ENCODE measurements at regions not wholly inside any gene's neighbourhood (a gene's known extent, or its start where the extent isn't known, plus 50 kb on each side); places are given as distances from the start of the nearest gene placed in this dataset.

DNA sequence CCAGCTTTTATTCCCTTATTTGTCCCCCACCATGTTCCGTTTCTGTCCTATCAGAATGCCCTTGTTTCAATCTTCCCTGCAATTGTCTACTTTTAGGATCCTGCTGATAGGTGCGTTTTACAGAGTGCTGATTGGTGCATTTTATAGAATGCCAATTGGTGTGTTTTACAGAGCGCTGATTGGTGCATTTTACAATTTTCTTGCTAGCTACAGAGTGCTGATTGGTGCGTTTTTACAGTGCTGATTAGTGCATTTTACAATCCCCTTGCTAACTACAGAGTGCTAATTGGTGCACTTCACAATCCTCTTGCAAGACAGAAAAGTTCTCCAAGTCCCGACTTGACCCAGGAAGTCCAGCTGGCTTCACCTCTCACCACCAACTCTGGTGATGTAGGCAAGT, 161.6 kb upstream of the CDYL start:
- Histone ChIP-seq H2BK12ac (ENCODE audit: low read length in 2 of 2) (no peak overlapping the region), H3K4ac (ENCODE audit: low read depth in 1 of 2, low read length in 2 of 2) (no peak overlapping the region), H3K4me1 (ENCODE audit: control insufficient read depth, insufficient read depth, low read depth, low read length) (peaks cover 5% of the 10 kb centered on the region), H3K27me3 (ENCODE audit: control insufficient read depth in 1 of 2, insufficient read depth in 1 of 2, low read length in 2 of 2) (peaks cover 0 to 9% of the 10 kb centered on the region in 2 experiments), H2BK5ac (ENCODE audit: low read depth, low read length, poor library complexity, severe bottlenecking) (no peak overlapping the region), H2BK15ac (ENCODE audit: low read depth, poor library complexity, severe bottlenecking) (no peak overlapping the region), H3K27ac (ENCODE audit: low read length, poor library complexity, severe bottlenecking) (no peak overlapping the region), H3K4me2 (ENCODE audit: low read length, poor library complexity, severe bottlenecking) (no peak overlapping the region), H3K9ac (ENCODE audit: low read length) (no peak overlapping the region), H3K79me1 (replicated peaks; ENCODE audit: low read length, poor library complexity, severe bottlenecking) (no peaks in the 10 kb centered on the region), H2AFZ (ENCODE audit: low read depth, low read length) (no peak overlapping the region), H3K9me3 (ENCODE audit: control insufficient read depth, low read length) (no peaks in the 10 kb centered on the region), H4K8ac (ENCODE audit: low read length) (no peak overlapping the region), H3K18ac (ENCODE audit: low read depth in 1 of 2, low read length in 2 of 2) (no peak overlapping the region), H2AK5ac (ENCODE audit: low read length, severe bottlenecking) (no peak overlapping the region), H3K23ac (ENCODE audit: low read length in 2 of 2) (no peak overlapping the region), H2BK120ac (ENCODE audit: low read depth, low read length) (no peak overlapping the region), H4K91ac (ENCODE audit: low read length) (no peak overlapping the region), H3K4me3 (ENCODE audit: insufficient read depth in 1 of 2, low read depth in 1 of 2, low read length in 2 of 2) (no peak overlapping the region), H3K36me3 (ENCODE audit: control insufficient read depth in 1 of 2, insufficient read depth in 2 of 2, low read depth in 1 of 2, low read length in 2 of 2) (no peaks in the 10 kb centered on the region), H3K14ac (ENCODE audit: low read length in 2 of 2) (peak overlapping the region in 1 of 2 experiments; percentile 41)
- no peak for DNase-seq
- 100% methylated on average over 4 of the region's 5 CpGs for WGBS

DNA sequence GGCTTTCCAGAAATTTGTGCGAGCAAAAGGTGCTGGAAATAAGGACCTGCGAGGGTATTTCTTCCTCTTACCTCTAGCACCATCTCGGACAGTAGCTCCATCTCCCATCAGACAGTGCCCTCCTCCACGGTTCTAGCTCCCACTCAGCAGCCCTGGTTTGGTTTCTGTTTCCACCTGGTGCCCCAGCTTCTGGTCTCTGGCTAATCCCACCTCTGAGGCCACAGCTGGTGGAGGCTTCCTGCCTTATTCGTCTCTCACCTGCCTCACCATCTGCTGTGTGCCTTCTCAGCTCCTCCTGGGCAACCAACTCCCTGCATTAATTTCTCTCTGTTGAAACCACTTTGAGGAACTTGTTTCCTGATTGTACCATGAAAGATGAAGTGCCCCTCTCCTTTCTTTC, 162.4 kb upstream of the CDYL start:
- Histone ChIP-seq H4K91ac (ENCODE audit: low read length) (no peak overlapping the region), H3K18ac (ENCODE audit: low read depth in 1 of 2, low read length in 2 of 2) (peak overlapping the region in 1 of 2 experiments; percentile 25), H3K4me2 (ENCODE audit: low read length, poor library complexity, severe bottlenecking) (no peak overlapping the region), H3K79me1 (replicated peaks; ENCODE audit: low read length, poor library complexity, severe bottlenecking) (no peaks in the 10 kb centered on the region), H4K8ac (ENCODE audit: low read length) (no peak overlapping the region), H3K4me3 (ENCODE audit: insufficient read depth in 1 of 2, low read depth in 1 of 2, low read length in 2 of 2) (no peak overlapping the region), H3K4me1 (ENCODE audit: control insufficient read depth, insufficient read depth, low read depth, low read length) (peaks cover 4% of the 10 kb centered on the region), H2BK120ac (ENCODE audit: low read depth, low read length) (no peak overlapping the region), H2AK5ac (ENCODE audit: low read length, severe bottlenecking) (no peak overlapping the region), H2AFZ (ENCODE audit: low read depth, low read length) (no peak overlapping the region), H3K4ac (ENCODE audit: low read depth in 1 of 2, low read length in 2 of 2) (no peak overlapping the region), H3K36me3 (ENCODE audit: control insufficient read depth in 1 of 2, insufficient read depth in 2 of 2, low read depth in 1 of 2, low read length in 2 of 2) (no peaks in the 10 kb centered on the region), H3K27me3 (ENCODE audit: control insufficient read depth in 1 of 2, insufficient read depth in 1 of 2, low read length in 2 of 2) (peaks cover 0 to 9% of the 10 kb centered on the region in 2 experiments), H3K27ac (ENCODE audit: low read length, poor library complexity, severe bottlenecking) (no peak overlapping the region), H3K14ac (ENCODE audit: low read length in 2 of 2) (no peak overlapping the region), H2BK15ac (ENCODE audit: low read depth, poor library complexity, severe bottlenecking) (no peak overlapping the region), H3K9me3 (ENCODE audit: control insufficient read depth, low read length) (no peaks in the 10 kb centered on the region), H2BK12ac (ENCODE audit: low read length in 2 of 2) (peak overlapping the region in 1 of 2 experiments; percentile 37), H2BK5ac (ENCODE audit: low read depth, low read length, poor library complexity, severe bottlenecking) (no peak overlapping the region), H3K9ac (ENCODE audit: low read length) (no peak overlapping the region), H3K23ac (ENCODE audit: low read length in 2 of 2) (no peak overlapping the region)
- DNase-seq, result no peak
- 97% methylated on average over 5 of the region's 5 CpGs for WGBS

DNA sequence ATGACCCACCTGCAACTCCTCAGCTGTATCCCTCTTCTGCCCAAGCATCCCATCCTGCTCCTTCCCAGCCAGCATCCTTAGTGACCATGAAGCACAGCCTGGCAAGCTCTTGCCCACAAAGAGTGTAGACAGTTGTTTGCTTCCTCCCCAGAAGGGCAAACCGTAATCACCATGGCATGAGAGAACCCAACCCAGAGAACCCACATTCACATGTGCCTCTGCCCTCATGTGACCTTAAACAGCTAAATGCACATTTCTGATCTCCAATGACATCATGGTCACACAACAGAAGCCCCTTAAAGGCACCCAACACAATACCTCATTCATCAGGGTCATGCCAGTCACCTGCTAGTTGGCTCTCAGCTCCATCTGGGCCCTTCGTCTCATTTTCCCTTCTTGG, 162.8 kb upstream of the CDYL start:
- peak overlapping the region; percentile 60 for H3K9ac ChIP-seq (ENCODE audit: low read length)
- no peaks in the 10 kb centered on the region for H3K36me3 ChIP-seq (ENCODE audit: control insufficient read depth in 1 of 2, insufficient read depth in 2 of 2, low read depth in 1 of 2, low read length in 2 of 2)
- no peaks in the 10 kb centered on the region for H3K79me1 ChIP-seq (replicated peaks; ENCODE audit: low read length, poor library complexity, severe bottlenecking)
- H2BK15ac ChIP-seq (ENCODE audit: low read depth, poor library complexity, severe bottlenecking), result no peak overlapping the region
- no peak for DNase-seq
- WGBS, result over 99% methylated on average over 2 of the region's 2 CpGs
- no peak overlapping the region for H2AFZ ChIP-seq (ENCODE audit: low read depth, low read length)
- H2BK120ac ChIP-seq (ENCODE audit: low read depth, low read length), result no peak overlapping the region
- peaks cover 0 to 9% of the 10 kb centered on the region in 2 experiments for H3K27me3 ChIP-seq (ENCODE audit: control insufficient read depth in 1 of 2, insufficient read depth in 1 of 2, low read length in 2 of 2)
- peak overlapping the region in 1 of 2 experiments; percentile 0 for H3K14ac ChIP-seq (ENCODE audit: low read length in 2 of 2)
- no peak overlapping the region for H3K4ac ChIP-seq (ENCODE audit: low read depth in 1 of 2, low read length in 2 of 2)
- H3K4me2 ChIP-seq (ENCODE audit: low read length, poor library complexity, severe bottlenecking), result no peak overlapping the region
- H4K8ac ChIP-seq (ENCODE audit: low read length), result no peak overlapping the region
- no peaks in the 10 kb centered on the region for H3K9me3 ChIP-seq (ENCODE audit: control insufficient read depth, low read length)
- peaks cover 4% of the 10 kb centered on the region for H3K4me1 ChIP-seq (ENCODE audit: control insufficient read depth, insufficient read depth, low read depth, low read length)
- no peak overlapping the region for H2BK5ac ChIP-seq (ENCODE audit: low read depth, low read length, poor library complexity, severe bottlenecking)
- no peak overlapping the region for H2AK5ac ChIP-seq (ENCODE audit: low read length, severe bottlenecking)
- no peak overlapping the region for H3K23ac ChIP-seq (ENCODE audit: low read length in 2 of 2)
- no peak overlapping the region for H3K4me3 ChIP-seq (ENCODE audit: insufficient read depth in 1 of 2, low read depth in 1 of 2, low read length in 2 of 2)
- peak overlapping the region; percentile 26 to 99 for H2BK12ac ChIP-seq (ENCODE audit: low read length in 2 of 2)
- peak overlapping the region; percentile 25 to 86 for H3K18ac ChIP-seq (ENCODE audit: low read depth in 1 of 2, low read length in 2 of 2)
- H3K27ac ChIP-seq (ENCODE audit: low read length, poor library complexity, severe bottlenecking), result no peak overlapping the region
- peak overlapping the region; percentile 15 for H4K91ac ChIP-seq (ENCODE audit: low read length)

DNA sequence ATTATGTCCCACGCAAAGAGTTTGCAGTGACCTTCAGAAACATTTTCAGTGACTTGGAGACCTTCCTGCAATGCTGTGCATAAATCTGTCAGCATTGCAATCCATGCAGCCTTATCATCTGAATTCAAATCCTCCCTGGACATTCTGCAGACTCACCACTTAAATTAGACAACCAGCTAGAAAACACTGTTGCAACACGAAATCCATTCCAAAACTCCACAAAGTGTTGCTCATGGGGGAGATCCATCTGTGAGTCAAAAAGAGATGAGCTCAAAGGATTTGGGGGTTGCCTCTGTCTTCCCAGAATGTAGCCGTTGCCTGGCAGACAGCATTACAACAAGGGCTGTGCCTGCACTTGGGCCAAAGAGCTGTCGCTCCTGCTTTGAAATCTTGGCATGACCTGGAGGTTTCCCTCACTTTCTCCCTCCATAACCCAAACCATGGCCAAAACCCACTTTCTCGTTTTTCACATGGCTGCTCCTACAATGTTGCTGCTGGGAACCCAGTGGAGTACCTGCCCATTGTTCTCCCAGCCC, 163.5 kb upstream of the CDYL start:
- no peaks in the 10 kb centered on the region for H3K9me3 ChIP-seq (ENCODE audit: control insufficient read depth, low read length)
- peak overlapping the region; percentile 86 for H2BK120ac ChIP-seq (ENCODE audit: low read depth, low read length)
- H4K8ac ChIP-seq (ENCODE audit: low read length), result peak overlapping the region; percentile 68
- no peak overlapping the region for H3K27ac ChIP-seq (ENCODE audit: low read length, poor library complexity, severe bottlenecking)
- no peak overlapping the region for H2AK5ac ChIP-seq (ENCODE audit: low read length, severe bottlenecking)
- no peak overlapping the region for H3K4me3 ChIP-seq (ENCODE audit: insufficient read depth in 1 of 2, low read depth in 1 of 2, low read length in 2 of 2)
- H3K14ac ChIP-seq (ENCODE audit: low read length in 2 of 2), result peak overlapping the region in 1 of 2 experiments; percentile 6
- no peaks in the 10 kb centered on the region for H3K36me3 ChIP-seq (ENCODE audit: control insufficient read depth in 1 of 2, insufficient read depth in 2 of 2, low read depth in 1 of 2, low read length in 2 of 2)
- peaks cover 4% of the 10 kb centered on the region for H3K4me1 ChIP-seq (ENCODE audit: control insufficient read depth, insufficient read depth, low read depth, low read length)
- H3K23ac ChIP-seq (ENCODE audit: low read length in 2 of 2), result no peak overlapping the region
- peak; percentile 84 for DNase-seq
- no peak overlapping the region for H2BK15ac ChIP-seq (ENCODE audit: low read depth, poor library complexity, severe bottlenecking)
- H4K91ac ChIP-seq (ENCODE audit: low read length), result peak overlapping the region; percentile 83
- H3K4ac ChIP-seq (ENCODE audit: low read depth in 1 of 2, low read length in 2 of 2), result peak overlapping the region; percentile 9 to 51
- H3K4me2 ChIP-seq (ENCODE audit: low read length, poor library complexity, severe bottlenecking), result no peak overlapping the region
- WGBS, result 55% methylated on average over 5 of the region's 5 CpGs
- peak overlapping the region; percentile 25 to 86 for H3K18ac ChIP-seq (ENCODE audit: low read depth in 1 of 2, low read length in 2 of 2)
- H3K27me3 ChIP-seq (ENCODE audit: control insufficient read depth in 1 of 2, insufficient read depth in 1 of 2, low read length in 2 of 2), result peaks cover 0 to 9% of the 10 kb centered on the region in 2 experiments
- no peak overlapping the region for H2BK5ac ChIP-seq (ENCODE audit: low read depth, low read length, poor library complexity, severe bottlenecking)
- H2BK12ac ChIP-seq (ENCODE audit: low read length in 2 of 2), result peak overlapping the region; percentile 26 to 99
- H3K9ac ChIP-seq (ENCODE audit: low read length), result peak overlapping the region; percentile 60
- H2AFZ ChIP-seq (ENCODE audit: low read depth, low read length), result no peak overlapping the region
- H3K79me1 ChIP-seq (replicated peaks; ENCODE audit: low read length, poor library complexity, severe bottlenecking), result no peaks in the 10 kb centered on the region

Measured in mesenchymal stem cell (in vitro differentiated cells and primary cell).